MCF 10A (cell line): ENCODE measurements at regions not wholly inside any gene's neighbourhood (a gene's known extent, or its start where the extent isn't known, plus 50 kb on each side); places are given as distances from the start of the nearest gene placed in this dataset.

Source experiments
- BruUV-seq: library from RNA; stranded (reverse); fragments of 400-500 nt; replicated peaks from 2 replicates; lab custom pipeline; 2021; lab: Mats Ljungman, UMichigan
- CTCF ChIA-PET: fragments of 300-600 bp; sonication (Branson Sonifier 250); formaldehyde crosslinking; extraction: SDS; loops from one replicate; lab custom pipeline; 2021; ENCODE audit warnings: antibody characterized with exemption, inconsistent platforms; lab: Yijun Ruan, JAX
- POLR2A ChIA-PET: fragments of 300-600, 350-650 bp; sonication (Branson Sonifier 250); formaldehyde crosslinking; extraction: SDS; loops from one replicate; lab custom pipeline; 2020; ENCODE audit warnings: antibody characterized with exemption, inconsistent platforms; lab: Yijun Ruan, JAX
- DNase-seq: peaks from one replicate; pipeline ENCODE4 v3.0.0-alpha.2; 2018; ENCODE audit not compliant: unreplicated experiment
- H3K27ac Mint-ChIP-seq: one replicate; pipeline ENCODE4 v1.8.0; 2022; ENCODE audit warnings: mild to moderate bottlenecking, low read depth, mixed read lengths; ENCODE audit not compliant: unreplicated experiment
- H3K27me3 Mint-ChIP-seq: one replicate; pipeline ENCODE4 v1.8.0; 2022; ENCODE audit warnings: mixed read lengths; ENCODE audit not compliant: insufficient read depth, unreplicated experiment
- H3K36me3 Mint-ChIP-seq: one replicate; pipeline ENCODE4 v1.8.0; 2022; ENCODE audit warnings: mild to moderate bottlenecking, moderate library complexity, mixed read lengths; ENCODE audit not compliant: insufficient read depth, unreplicated experiment
- H3K4me1 Mint-ChIP-seq: one replicate; pipeline ENCODE4 v1.8.0; 2022; ENCODE audit warnings: mixed read lengths; ENCODE audit not compliant: insufficient read depth, unreplicated experiment
- H3K4me3 Mint-ChIP-seq: one replicate; pipeline ENCODE4 v1.8.0; 2022; ENCODE audit warnings: mild to moderate bottlenecking, moderate library complexity, mixed read lengths; ENCODE audit not compliant: unreplicated experiment
- H3K9me3 Mint-ChIP-seq: one replicate; pipeline ENCODE4 v1.8.0; 2022; ENCODE audit warnings: mixed read lengths; ENCODE audit not compliant: unreplicated experiment
- intact Hi-C: fragments of 100-400 bp; cut with micrococcal nuclease; formaldehyde crosslinking; loops from 2 replicates; pipeline ENCODE4 v1.14.1; 2022
- TF ChIP-seq, protein P1 (sequence below): fragments of 200-600 bp; IDR thresholded peaks from one replicate; pipeline ENCODE4 v1.8.0; 2022; ENCODE audit warnings: antibody characterized with exemption, mild to moderate bottlenecking; ENCODE audit not compliant: unreplicated experiment

DNA sequence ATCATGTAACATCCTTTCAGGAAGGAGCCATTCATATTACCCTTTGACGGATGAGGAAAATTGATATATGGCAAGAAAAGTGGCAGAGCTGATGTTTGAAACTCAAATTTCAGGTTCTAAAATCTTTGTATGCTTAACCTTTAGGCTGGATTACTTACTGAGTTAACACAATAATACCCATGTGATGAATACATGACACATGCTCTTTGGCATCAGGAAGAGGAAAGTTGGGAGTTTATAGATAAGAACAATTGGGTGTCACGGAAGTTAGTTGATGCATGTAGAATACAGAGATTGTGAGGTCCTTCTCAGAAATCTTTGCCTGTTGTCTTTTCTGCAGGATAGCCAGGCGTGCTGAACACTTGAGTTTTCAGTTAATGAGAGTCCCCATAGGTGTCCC lies 572.1 kb upstream of the POM121L12 start:
- H3K36me3 Mint-ChIP-seq = no peaks in the 10 kb centered on the region
- BruUV-seq = no TSS peak
- no peak overlapping the region for H3K4me3 Mint-ChIP-seq
- ChIA-PET POLR2A (no interaction called here), CTCF (interaction anchor here (0.5 kb wide), 1 partner anchor 69 kb away, joined by 3 read pairs; no protein-coding TSS in a partner anchor)
- TF ChIP-seq, protein P1, sequence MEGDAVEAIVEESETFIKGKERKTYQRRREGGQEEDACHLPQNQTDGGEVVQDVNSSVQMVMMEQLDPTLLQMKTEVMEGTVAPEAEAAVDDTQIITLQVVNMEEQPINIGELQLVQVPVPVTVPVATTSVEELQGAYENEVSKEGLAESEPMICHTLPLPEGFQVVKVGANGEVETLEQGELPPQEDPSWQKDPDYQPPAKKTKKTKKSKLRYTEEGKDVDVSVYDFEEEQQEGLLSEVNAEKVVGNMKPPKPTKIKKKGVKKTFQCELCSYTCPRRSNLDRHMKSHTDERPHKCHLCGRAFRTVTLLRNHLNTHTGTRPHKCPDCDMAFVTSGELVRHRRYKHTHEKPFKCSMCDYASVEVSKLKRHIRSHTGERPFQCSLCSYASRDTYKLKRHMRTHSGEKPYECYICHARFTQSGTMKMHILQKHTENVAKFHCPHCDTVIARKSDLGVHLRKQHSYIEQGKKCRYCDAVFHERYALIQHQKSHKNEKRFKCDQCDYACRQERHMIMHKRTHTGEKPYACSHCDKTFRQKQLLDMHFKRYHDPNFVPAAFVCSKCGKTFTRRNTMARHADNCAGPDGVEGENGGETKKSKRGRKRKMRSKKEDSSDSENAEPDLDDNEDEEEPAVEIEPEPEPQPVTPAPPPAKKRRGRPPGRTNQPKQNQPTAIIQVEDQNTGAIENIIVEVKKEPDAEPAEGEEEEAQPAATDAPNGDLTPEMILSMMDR = no peak
- no peaks in the 10 kb centered on the region for H3K27me3 Mint-ChIP-seq
- H3K4me1 Mint-ChIP-seq = no peaks in the 10 kb centered on the region
- no peaks in the 10 kb centered on the region for H3K9me3 Mint-ChIP-seq
- intact Hi-C loops = no loop called here
- DNase-seq = no peak
- H3K27ac Mint-ChIP-seq = no peak overlapping the region

DNA sequence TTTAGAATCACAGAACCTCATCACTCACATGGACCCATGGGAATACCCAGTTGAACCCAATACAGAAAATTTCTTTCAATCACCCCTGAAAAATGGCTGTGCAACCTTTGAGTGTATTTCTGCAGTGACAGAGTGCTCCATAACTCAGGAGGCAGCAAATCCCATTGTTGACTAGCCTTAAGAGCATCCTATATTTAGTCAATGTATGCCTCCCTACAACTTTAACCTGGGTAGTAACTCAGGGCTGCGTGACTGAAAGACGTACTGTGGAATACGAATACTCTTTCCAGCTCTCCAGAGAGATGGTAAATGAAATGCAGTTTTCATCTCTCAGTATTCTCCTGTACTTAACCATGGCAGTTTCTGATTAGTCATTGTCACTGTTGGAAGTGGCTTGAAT lies 573.0 kb upstream of the POM121L12 start:
- Mint-ChIP-seq H3K4me1 (no peaks in the 10 kb centered on the region), H3K27ac (no peak overlapping the region), H3K9me3 (no peaks in the 10 kb centered on the region), H3K36me3 (no peaks in the 10 kb centered on the region), H3K27me3 (no peaks in the 10 kb centered on the region), H3K4me3 (no peak overlapping the region)
- ChIA-PET CTCF (interaction anchor here (0.6 kb wide), 3 partner anchors 318 to 1777 kb away, joined by 3 to 5 read pairs (median 3); no protein-coding TSS in a partner anchor), POLR2A (interaction anchor here (0.5 kb wide), 1 partner anchor 1321 kb away, joined by 4 read pairs; no protein-coding TSS in a partner anchor)
- no TSS peak for BruUV-seq
- intact Hi-C loops = no loop called here
- TF ChIP-seq, protein P1 = no peak
- DNase-seq = no peak

DNA sequence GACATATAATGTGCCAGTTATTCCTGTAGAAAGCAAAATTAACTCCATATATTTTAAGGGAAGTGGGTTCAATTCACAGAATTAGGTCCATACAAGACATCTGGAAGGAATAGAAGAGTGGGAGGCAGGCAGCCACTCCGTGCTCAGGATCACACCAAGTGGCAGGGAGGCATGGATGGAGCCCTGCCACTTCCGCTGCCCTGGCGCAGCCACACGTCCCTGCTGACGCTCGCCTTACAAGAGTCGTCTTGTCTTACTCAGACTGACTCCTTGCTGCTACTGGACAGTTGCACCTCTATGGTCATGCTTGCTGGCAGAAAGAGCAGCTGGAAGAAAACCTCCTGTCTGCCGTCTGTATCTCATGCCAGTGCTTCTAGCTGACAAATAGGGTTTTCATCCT lies 579.9 kb upstream of the POM121L12 start:
- ChIA-PET POLR2A (interaction anchor here (0.6 kb wide), 1 partner anchor 223 kb away, joined by 4 read pairs; no protein-coding TSS in a partner anchor), CTCF (interaction anchor here (0.6 to 0.7 kb wide), 2 partner anchors 111 to 290 kb away, joined by 3 read pairs; no protein-coding TSS in a partner anchor)
- TF ChIP-seq, protein P1 = no peak
- Mint-ChIP-seq H3K4me3 (no peak overlapping the region), H3K9me3 (no peaks in the 10 kb centered on the region), H3K27me3 (no peaks in the 10 kb centered on the region), H3K4me1 (peaks cover 5% of the 10 kb centered on the region), H3K27ac (no peak overlapping the region), H3K36me3 (no peaks in the 10 kb centered on the region)
- intact Hi-C loops = no loop called here
- no TSS peak for BruUV-seq
- DNase-seq = no peak

DNA sequence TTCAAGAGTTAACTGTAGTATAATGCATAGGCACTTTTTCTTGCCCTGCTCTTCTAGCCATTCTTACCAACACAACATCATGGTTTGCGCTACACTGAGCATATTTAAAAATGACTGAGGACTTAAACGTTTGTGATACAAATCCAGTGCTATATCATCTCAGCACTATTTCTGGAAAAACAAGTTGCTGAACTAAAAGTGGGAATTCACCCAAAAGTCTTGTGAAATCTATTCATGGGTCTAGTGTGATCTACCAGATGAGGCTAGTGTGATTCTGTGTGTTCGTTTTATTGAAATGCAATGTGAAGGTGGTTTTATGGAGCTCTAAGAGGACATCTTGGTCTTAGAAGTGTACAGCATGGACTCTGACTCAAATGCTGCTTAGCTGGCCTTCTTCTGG lies 584.6 kb upstream of the POM121L12 start:
- intact Hi-C loops = no loop called here
- CTCF ChIA-PET = interaction anchor here (0.7 kb wide), 1 partner anchor 15 kb away, joined by 3 read pairs; no protein-coding TSS in a partner anchor
- Mint-ChIP-seq H3K4me1 (peaks cover 5% of the 10 kb centered on the region), H3K27me3 (no peaks in the 10 kb centered on the region), H3K4me3 (no peak overlapping the region), H3K27ac (no peak overlapping the region), H3K36me3 (no peaks in the 10 kb centered on the region), H3K9me3 (no peaks in the 10 kb centered on the region)
- POLR2A ChIA-PET = no interaction called here
- TF ChIP-seq, protein P1 = no peak
- no peak for DNase-seq
- BruUV-seq = no TSS peak
